Thyroid gland (tissue), 4 donors: ENCODE measurements at regions not wholly inside any gene's neighbourhood (a gene's known extent, or its start where the extent isn't known, plus 50 kb on each side); places are given as distances from the start of the nearest gene placed in this dataset.

Experiments
- CTCF ChIP-seq, 6 experiments: fragments of 200-600 bp in 3 of 6; fragments of 450-650 bp in 3 of 6; sonication (generic) in 3 of 6; IDR thresholded peaks; one replicate each; pipeline ENCODE4 v1.5.1; 2016 to 2019; ENCODE audit warnings: antibody characterized with exemption in 6 of 6, mild to moderate bottlenecking in 2 of 6, inconsistent platforms in 1 of 6, moderate library complexity in 1 of 6
- POLR2A ChIP-seq, 2 donors: fragments of 450-650 bp; IDR thresholded peaks; one replicate each; pipeline ENCODE4 v1.6.1; 2017; ENCODE audit warnings: antibody characterized with exemption in 2 of 2, mild to moderate bottlenecking in 2 of 2, moderate library complexity in 1 of 2

GRCh38 chr4:14892563-14892962 is 109.7 kb upstream of the CPEB2 start:
- no peak for TF ChIP-seq CTCF (IDR thresholded peaks at IDR 0.05)
- TF ChIP-seq POLR2A (IDR thresholded peaks at IDR 0.05): no peak
